CD4-positive, alpha-beta T cell treated with Interferon gamma for 1 hour (primary cell): ENCODE measurements at regions not wholly inside any gene's neighbourhood (a gene's known extent, or its start where the extent isn't known, plus 50 kb on each side); places are given as distances from the start of the nearest gene placed in this dataset.

Source experiments
- DNase-seq: peaks from one replicate; pipeline ENCODE4 v3.0.0-alpha.2; 2020

- no peak for DNase-seq
These were observed 572.9 kb upstream of the PFKP start for GRCh38 chr10:2494399-2494798.

GRCh38 chr10:2488446-2489005, 578.8 kb upstream of the PFKP start:
- DNase-seq, result no peak

GRCh38 chr10:2487921-2488320, 579.4 kb upstream of the PFKP start:
- DNase-seq, result no peak

- DNase-seq, result no peak
These were observed 588.7 kb upstream of the PFKP start for GRCh38 chr10:2478656-2479055.

- DNase-seq, result no peak
These were observed 590.4 kb upstream of the PFKP start for GRCh38 chr10:2476812-2477553.

- no peak for DNase-seq
These were observed 591.0 kb upstream of the PFKP start for GRCh38 chr10:2476218-2476811.

GRCh38 chr10:2475711-2476217, 591.6 kb upstream of the PFKP start:
- no peak for DNase-seq

- no peak for DNase-seq
These were observed 595.5 kb upstream of the PFKP start for GRCh38 chr10:2471811-2472210.

GRCh38 chr10:2469802-2470201, 597.5 kb upstream of the PFKP start:
- no peak for DNase-seq

GRCh38 chr10:2464483-2464882, 602.9 kb upstream of the PFKP start:
- no peak for DNase-seq

GRCh38 chr10:2463316-2463715, 604.0 kb upstream of the PFKP start:
- DNase-seq, result no peak

GRCh38 chr10:2462581-2462980, 604.8 kb upstream of the PFKP start:
- no peak for DNase-seq

GRCh38 chr10:2460812-2461211, 606.5 kb upstream of the PFKP start:
- DNase-seq, result no peak

- DNase-seq, result no peak
These were observed 607.6 kb upstream of the PFKP start for GRCh38 chr10:2459713-2460112.

- DNase-seq, result no peak
These were observed 610.5 kb upstream of the PFKP start for GRCh38 chr10:2456834-2457233.

GRCh38 chr10:2445370-2445769, 622.0 kb upstream of the PFKP start:
- DNase-seq, result no peak

- DNase-seq, result no peak
These were observed 627.4 kb upstream of the PFKP start for GRCh38 chr10:2439983-2440382.

- no peak for DNase-seq
These were observed 628.3 kb upstream of the PFKP start for GRCh38 chr10:2439000-2439399.

GRCh38 chr10:2438248-2438939, 629.0 kb upstream of the PFKP start:
- DNase-seq, result no peak

GRCh38 chr10:2436933-2437332, 630.4 kb upstream of the PFKP start:
- DNase-seq, result no peak

GRCh38 chr10:2431961-2432360, 635.4 kb upstream of the PFKP start:
- no peak for DNase-seq

GRCh38 chr10:2427412-2427811, 639.9 kb upstream of the PFKP start:
- DNase-seq, result no peak

GRCh38 chr10:2425320-2425719, 642.0 kb upstream of the PFKP start:
- DNase-seq, result no peak

- no peak for DNase-seq
These were observed 652.8 kb upstream of the PFKP start for GRCh38 chr10:2414562-2414961.
